Mesendoderm (in vitro differentiated cells): ENCODE measurements at regions not wholly inside any gene's neighbourhood (a gene's known extent, or its start where the extent isn't known, plus 50 kb on each side); places are given as distances from the start of the nearest gene placed in this dataset.

Experiments
- DNase-seq: peaks from one replicate; pipeline ENCODE4 v3.0.0; 2013
- H2AK5ac ChIP-seq: 2 replicates; pipeline ENCODE4 v1.6.1; 2013; ENCODE audit warnings: low read length, inconsistent platforms
- H2BK120ac ChIP-seq: 2 replicates; pipeline ENCODE4 v1.6.1; 2013; ENCODE audit warnings: low read depth, mild to moderate bottlenecking, low read length, moderate library complexity, mixed read lengths
- H2BK15ac ChIP-seq: replicated peaks from 2 replicates; pipeline ENCODE4 v1.6.1; 2013; ENCODE audit warnings: low read depth, mild to moderate bottlenecking, moderate library complexity
- H2BK5ac ChIP-seq: 2 replicates; pipeline ENCODE4 v1.6.1; 2013; ENCODE audit warnings: low read length, inconsistent platforms
- H3K18ac ChIP-seq: 2 replicates; pipeline ENCODE4 v1.6.1; 2013; ENCODE audit warnings: mild to moderate bottlenecking, low read length, mixed read lengths
- H3K23ac ChIP-seq: one replicate; pipeline ENCODE4 v1.6.1; 2013; ENCODE audit warnings: low read length
- H3K27ac ChIP-seq: 2 replicates; pipeline ENCODE4 v1.5.1; 2013; ENCODE audit warnings: low read depth, mild to moderate bottlenecking, inconsistent platforms, low read length, moderate library complexity
- H3K27me3 ChIP-seq: 2 replicates; pipeline ENCODE4 v1.6.1; 2013; ENCODE audit warnings: low read length, control low read depth, mild to moderate bottlenecking, inconsistent platforms; ENCODE audit not compliant: insufficient read depth, poor library complexity
- H3K36me3 ChIP-seq: 2 replicates; pipeline ENCODE4 v1.6.1; 2013; ENCODE audit warnings: low read length, inconsistent platforms; ENCODE audit not compliant: control insufficient read depth, insufficient read depth
- H3K4ac ChIP-seq: one replicate; pipeline ENCODE4 v1.6.1; 2013; ENCODE audit warnings: low read depth, mild to moderate bottlenecking, low read length, moderate library complexity
- H3K4me1 ChIP-seq: 2 replicates; pipeline ENCODE4 v1.6.1; 2013; ENCODE audit warnings: low read depth, low read length, inconsistent platforms; ENCODE audit not compliant: control insufficient read depth
- H3K4me2 ChIP-seq: 2 replicates; pipeline ENCODE4 v1.6.1; 2013; ENCODE audit warnings: low read length
- H3K4me3 ChIP-seq: 2 replicates; pipeline ENCODE4 v1.5.1; 2013; ENCODE audit warnings: mild to moderate bottlenecking, low read length
- H3K56ac ChIP-seq: one replicate; pipeline ENCODE4 v1.6.1; 2013; ENCODE audit warnings: low read length
- H3K79me1 ChIP-seq: 2 replicates; pipeline ENCODE4 v1.6.1; 2013; ENCODE audit warnings: low read length, inconsistent platforms
- H3K79me2 ChIP-seq: 2 replicates; pipeline ENCODE4 v1.6.1; 2013; ENCODE audit warnings: mild to moderate bottlenecking, low read length; ENCODE audit not compliant: control insufficient read depth, insufficient read depth
- H3K9ac ChIP-seq: 2 replicates; pipeline ENCODE4 v1.6.1; 2013; ENCODE audit warnings: low read length, inconsistent platforms
- H4K5ac ChIP-seq: one replicate; pipeline ENCODE4 v1.6.1; 2013; ENCODE audit warnings: low read length
- H4K8ac ChIP-seq: one replicate; pipeline ENCODE4 v1.6.1; 2013; ENCODE audit warnings: low read depth, mild to moderate bottlenecking, control low read depth, low read length, moderate library complexity
- WGBS: extraction: QIAGEN DNeasy Blood & Tissue Kit; methylation state at CpG from one replicate; pipeline ENCODE4 v1.1.7; 2013; ENCODE audit warnings: low lambda C conversion rate, missing lambda C conversion rate; ENCODE audit not compliant: insufficient coverage; ENCODE audit errors: extremely low coverage; 5-methylcytosine and 5-hydroxymethylcytosine counted together

DNA sequence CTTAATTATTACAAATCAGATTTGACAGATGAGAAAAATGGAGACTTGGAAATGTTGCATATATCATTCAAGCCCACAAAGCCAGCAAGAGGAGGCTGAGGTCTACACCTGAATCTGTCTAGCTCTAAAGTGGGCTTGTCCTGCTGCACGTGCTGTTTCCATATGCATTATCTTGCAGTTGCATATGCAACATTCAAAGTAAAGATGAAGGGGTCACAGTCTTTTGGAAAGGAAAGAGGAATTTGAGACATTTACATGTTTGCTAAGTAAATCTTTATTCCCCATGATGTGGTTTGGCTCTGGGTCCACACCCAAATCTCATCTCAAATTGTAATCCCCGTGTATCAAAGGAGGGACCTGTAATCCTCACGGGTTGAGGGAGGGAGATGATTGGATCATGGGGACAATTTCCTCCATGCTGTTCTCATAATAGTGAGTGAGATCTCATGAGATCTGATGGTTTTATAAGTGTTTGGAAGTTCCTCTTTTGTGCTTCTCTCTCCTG lies 98.3 kb downstream of the BACH1 start:
- Histone ChIP-seq H2BK15ac (no peak overlapping the region), H3K4me3 (no peak overlapping the region), H3K36me3 (no peaks in the 10 kb centered on the region), H2BK5ac (no peak overlapping the region), H3K79me1 (no peaks in the 10 kb centered on the region), H2AK5ac (no peak overlapping the region), H3K27ac (no peak overlapping the region), H3K79me2 (no peaks in the 10 kb centered on the region), H3K27me3 (no peaks in the 10 kb centered on the region), H3K9ac (no peak overlapping the region), H3K4ac (no peak overlapping the region), H4K8ac (no peak overlapping the region), H2BK120ac (no peak overlapping the region), H3K18ac (no peak overlapping the region), H3K56ac (no peak overlapping the region), H4K5ac (no peak overlapping the region), H3K23ac (no peak overlapping the region), H3K4me2 (no peak overlapping the region), H3K4me1 (no peaks in the 10 kb centered on the region)
- WGBS: no CpG with 5 or more reads among the region's 3 CpGs
- DNase-seq: no peak

DNA sequence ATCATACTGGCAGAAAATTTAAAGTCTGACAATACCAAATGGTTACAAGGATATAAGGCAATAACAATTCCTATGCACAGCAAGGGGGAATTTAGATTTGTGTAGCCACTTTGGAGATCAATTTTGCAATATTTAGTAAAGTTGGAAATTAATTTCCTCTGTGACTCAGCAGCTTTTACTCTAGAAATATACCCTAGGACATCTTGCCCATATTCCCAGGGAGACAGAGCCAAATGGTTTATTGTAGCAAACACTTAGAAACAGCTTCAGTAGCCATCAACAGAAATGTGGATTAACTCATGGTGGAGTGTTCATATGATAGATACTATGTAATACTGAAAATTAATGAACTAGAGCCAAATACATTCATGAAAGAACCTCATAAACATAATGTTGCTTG lies 104.6 kb downstream of the BACH1 start:
- Histone ChIP-seq H3K23ac (no peak overlapping the region), H2BK15ac (no peak overlapping the region), H3K18ac (no peak overlapping the region), H3K9ac (no peak overlapping the region), H4K5ac (no peak overlapping the region), H3K27ac (no peak overlapping the region), H3K4me2 (no peak overlapping the region), H3K27me3 (no peaks in the 10 kb centered on the region), H3K4ac (no peak overlapping the region), H3K79me2 (no peaks in the 10 kb centered on the region), H4K8ac (no peak overlapping the region), H2BK5ac (no peak overlapping the region), H3K56ac (no peak overlapping the region), H3K4me3 (no peak overlapping the region), H3K36me3 (no peaks in the 10 kb centered on the region), H2AK5ac (no peak overlapping the region), H3K4me1 (peaks cover 2% of the 10 kb centered on the region), H2BK120ac (no peak overlapping the region), H3K79me1 (no peaks in the 10 kb centered on the region)
- DNase-seq: no peak

DNA sequence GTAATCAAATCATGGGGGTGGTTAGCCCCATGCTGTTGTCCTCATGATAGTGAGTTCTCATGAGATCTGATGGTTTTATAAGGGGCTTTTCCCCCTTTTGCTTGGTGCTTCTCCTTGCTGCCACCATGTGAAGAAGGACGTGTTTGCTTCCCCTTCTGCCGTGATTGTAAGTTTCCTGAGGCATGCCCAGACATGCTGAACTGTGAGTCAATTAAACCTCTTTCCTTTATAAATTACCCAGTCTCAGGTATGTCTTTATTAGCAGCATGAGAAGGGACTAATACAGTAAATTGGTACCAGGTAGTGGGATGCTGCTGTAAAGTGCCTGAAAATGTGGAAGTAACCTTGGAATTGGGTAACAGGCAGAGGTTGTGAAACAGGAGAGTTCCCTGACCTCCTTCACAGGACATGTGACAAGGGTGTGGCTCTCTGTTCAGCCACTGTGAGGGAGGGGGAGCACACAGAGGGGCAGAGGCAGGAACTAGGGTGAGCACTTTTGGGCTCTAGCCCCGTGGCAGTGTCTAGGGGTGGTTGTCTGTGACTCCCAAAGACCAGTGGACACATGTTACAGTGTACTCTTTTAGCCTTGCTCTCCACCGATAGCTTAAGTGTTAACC lies 105.3 kb downstream of the BACH1 start:
- Histone ChIP-seq H3K9ac (no peak overlapping the region), H3K27ac (no peak overlapping the region), H3K56ac (no peak overlapping the region), H4K8ac (no peak overlapping the region), H3K36me3 (no peaks in the 10 kb centered on the region), H3K4ac (no peak overlapping the region), H3K4me2 (no peak overlapping the region), H2BK120ac (no peak overlapping the region), H2BK15ac (no peak overlapping the region), H2AK5ac (no peak overlapping the region), H3K18ac (no peak overlapping the region), H3K23ac (no peak overlapping the region), H2BK5ac (no peak overlapping the region), H4K5ac (no peak overlapping the region), H3K79me2 (no peaks in the 10 kb centered on the region), H3K79me1 (no peaks in the 10 kb centered on the region), H3K4me1 (peaks cover 2% of the 10 kb centered on the region), H3K27me3 (no peaks in the 10 kb centered on the region), H3K4me3 (no peak overlapping the region)
- no CpG with 5 or more reads among the region's 4 CpGs for WGBS
- no peak for DNase-seq

DNA sequence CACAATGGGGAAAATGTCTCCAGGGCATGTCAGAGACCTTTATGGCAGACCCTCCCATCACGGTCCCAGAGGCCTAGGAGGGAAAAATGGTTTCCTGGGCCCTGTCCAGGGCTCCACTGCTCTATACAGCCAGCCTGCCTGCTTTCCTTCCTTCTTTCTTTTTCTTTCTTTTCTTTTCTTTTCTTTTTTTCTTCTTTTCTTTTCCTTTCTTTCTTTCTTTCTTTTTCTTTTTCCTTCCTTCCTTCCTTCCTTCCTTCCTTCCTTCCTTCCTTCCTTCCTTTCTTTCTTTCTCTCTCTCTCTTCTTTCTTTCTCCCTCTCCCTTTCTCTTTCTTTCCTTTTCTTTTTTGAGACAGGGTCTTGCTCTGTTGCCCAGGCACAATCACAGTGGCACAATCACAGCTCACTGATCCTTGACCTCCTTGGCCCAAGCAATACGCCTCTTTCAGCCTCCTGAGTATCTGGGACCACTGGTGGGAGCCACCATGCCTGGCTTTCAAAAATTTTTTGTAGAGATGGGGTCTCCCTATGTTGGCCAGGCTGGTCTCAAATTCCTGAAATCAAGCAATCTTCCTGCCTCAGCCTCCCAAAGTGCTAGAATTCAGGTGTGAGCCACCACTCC lies 106.9 kb downstream of the BACH1 start:
- Histone ChIP-seq H2BK15ac (no peak overlapping the region), H3K18ac (no peak overlapping the region)
- WGBS: no CpG with 5 or more reads among the region's 2 CpGs

DNA sequence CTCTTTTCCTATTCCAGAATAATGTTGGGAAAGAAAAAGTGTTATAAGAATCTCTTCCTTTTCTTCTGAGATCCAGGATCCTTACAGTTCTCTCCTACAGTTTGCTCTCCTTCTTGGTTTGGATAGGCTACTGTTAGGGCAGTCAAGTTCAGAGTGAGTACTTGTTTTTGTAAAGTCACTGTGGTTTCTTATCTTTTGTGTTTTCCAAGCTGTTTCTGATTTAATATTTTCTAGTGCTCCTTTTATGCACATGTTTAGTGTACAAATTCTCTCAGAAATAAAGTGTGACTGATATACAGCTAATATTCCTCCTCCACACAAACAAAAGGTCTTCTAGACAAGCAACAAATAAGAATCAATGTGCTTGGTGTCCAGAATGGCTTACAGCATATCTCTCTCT lies 107.7 kb downstream of the BACH1 start:
- peaks cover 2% of the 10 kb centered on the region for H3K4me1 ChIP-seq

More for the DNA sequence above, 106.9 kb downstream of the BACH1 start:
- H3K27ac ChIP-seq: no peak overlapping the region
- no peak overlapping the region for H3K4me3 ChIP-seq
- no peak overlapping the region for H3K56ac ChIP-seq
- H2BK120ac ChIP-seq: no peak overlapping the region
- H3K4me1 ChIP-seq: peaks cover 2% of the 10 kb centered on the region
- no peak overlapping the region for H4K5ac ChIP-seq
- H3K79me1 ChIP-seq: no peaks in the 10 kb centered on the region
- H2AK5ac ChIP-seq: no peak overlapping the region
- H3K23ac ChIP-seq: no peak overlapping the region
- no peak overlapping the region for H4K8ac ChIP-seq
- no peaks in the 10 kb centered on the region for H3K79me2 ChIP-seq
- H3K4ac ChIP-seq: no peak overlapping the region
- no peaks in the 10 kb centered on the region for H3K36me3 ChIP-seq
- H3K9ac ChIP-seq: no peak overlapping the region
- no peak overlapping the region for H3K4me2 ChIP-seq
- no peak for DNase-seq
- no peak overlapping the region for H2BK5ac ChIP-seq
- no peaks in the 10 kb centered on the region for H3K27me3 ChIP-seq

DNA sequence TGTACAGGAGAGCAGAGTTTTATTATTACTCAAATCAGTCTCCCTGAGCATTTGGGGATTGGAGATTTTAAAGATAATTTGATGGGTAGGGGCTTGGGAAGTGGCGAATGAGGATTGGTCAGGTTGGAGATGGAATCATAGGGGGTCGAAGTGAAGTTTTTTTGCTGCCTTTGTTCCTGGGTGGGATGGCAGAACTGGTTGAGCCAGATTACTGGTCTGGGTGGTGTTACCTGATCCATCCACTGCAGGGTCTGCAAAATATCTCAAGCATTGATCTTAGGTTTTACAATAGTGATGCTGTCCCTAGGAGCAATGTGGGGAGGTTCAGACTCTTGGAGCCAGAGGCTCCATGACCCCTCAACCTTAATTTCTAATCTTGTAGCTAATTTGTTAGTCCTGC lies 108.8 kb downstream of the BACH1 start:
- Histone ChIP-seq H3K4me1 (peaks cover 2% of the 10 kb centered on the region), H2AK5ac (no peak overlapping the region), H3K79me1 (no peaks in the 10 kb centered on the region), H3K79me2 (no peaks in the 10 kb centered on the region), H3K4ac (no peak overlapping the region), H3K4me3 (no peak overlapping the region), H3K36me3 (no peaks in the 10 kb centered on the region), H2BK5ac (no peak overlapping the region), H3K56ac (no peak overlapping the region), H3K27me3 (no peaks in the 10 kb centered on the region), H4K5ac (no peak overlapping the region), H3K23ac (no peak overlapping the region), H4K8ac (no peak overlapping the region), H3K18ac (no peak overlapping the region), H3K27ac (no peak overlapping the region), H2BK120ac (no peak overlapping the region), H2BK15ac (no peak overlapping the region), H3K4me2 (no peak overlapping the region), H3K9ac (no peak overlapping the region)
- no peak for DNase-seq
- WGBS: no CpG with 5 or more reads among the region's 2 CpGs

More for the DNA sequence above, 107.7 kb downstream of the BACH1 start:
- no peaks in the 10 kb centered on the region for H3K79me2 ChIP-seq
- H3K36me3 ChIP-seq: no peaks in the 10 kb centered on the region
- no peak overlapping the region for H3K56ac ChIP-seq
- no peak for DNase-seq
- H3K4ac ChIP-seq: no peak overlapping the region
- no peak overlapping the region for H3K27ac ChIP-seq
- no peak overlapping the region for H3K4me2 ChIP-seq
- no peak overlapping the region for H3K9ac ChIP-seq
- H2BK120ac ChIP-seq: no peak overlapping the region
- no peak overlapping the region for H3K18ac ChIP-seq
- H4K8ac ChIP-seq: no peak overlapping the region
- no peak overlapping the region for H4K5ac ChIP-seq
- no peak overlapping the region for H2BK5ac ChIP-seq
- no peak overlapping the region for H3K23ac ChIP-seq
- no peaks in the 10 kb centered on the region for H3K79me1 ChIP-seq
- no peak overlapping the region for H2BK15ac ChIP-seq
- H3K27me3 ChIP-seq: no peaks in the 10 kb centered on the region
- H2AK5ac ChIP-seq: no peak overlapping the region
- H3K4me3 ChIP-seq: no peak overlapping the region
